Endodermal cell (in vitro differentiated cells): ENCODE measurements at regions not wholly inside any gene's neighbourhood (a gene's known extent, or its start where the extent isn't known, plus 50 kb on each side); places are given as distances from the start of the nearest gene placed in this dataset.
A peak's percentile ranks its signal among the peaks of the same experiment; 100 is the strongest.

Experiments used
- DNase-seq: peaks from one replicate; pipeline ENCODE4 v3.0.0-alpha.2; 2017
- H3K27ac ChIP-seq: 2 replicates; pipeline ENCODE4 v1.5.1; 2013; ENCODE audit warnings: mild to moderate bottlenecking, low read depth, low read length, moderate library complexity
- H3K27me3 ChIP-seq: 2 replicates; pipeline ENCODE4 v1.6.1; 2013; ENCODE audit warnings: mild to moderate bottlenecking, low read length, moderate library complexity; ENCODE audit not compliant: insufficient read depth, control insufficient read depth, poor library complexity, severe bottlenecking
- H3K36me3 ChIP-seq: 2 replicates; pipeline ENCODE4 v1.7.0; 2013; ENCODE audit warnings: mild to moderate bottlenecking, low read length, moderate library complexity; ENCODE audit not compliant: control insufficient read depth, insufficient read depth
- H3K4me1 ChIP-seq: one replicate; pipeline ENCODE4 v1.7.0; 2013; ENCODE audit warnings: low read length; ENCODE audit not compliant: control insufficient read depth, insufficient read depth
- H3K4me3 ChIP-seq: 2 replicates; pipeline ENCODE4 v1.5.1; 2013; ENCODE audit warnings: mild to moderate bottlenecking, low read length, moderate library complexity
- H3K9ac ChIP-seq: 2 replicates; pipeline ENCODE4 v1.6.1; 2013; ENCODE audit warnings: mild to moderate bottlenecking, low read length, moderate library complexity; ENCODE audit not compliant: poor library complexity, severe bottlenecking; ENCODE audit errors: extremely low read depth
- H3K9me3 ChIP-seq: 2 replicates; pipeline ENCODE4 v1.6.1; 2013; ENCODE audit warnings: mild to moderate bottlenecking, low read length, moderate library complexity; ENCODE audit not compliant: control insufficient read depth
- H3K27ac Mint-ChIP-seq: 2 replicates; pipeline ENCODE4 v1.8.0; 2020; ENCODE audit warnings: mixed read lengths
- H3K27me3 Mint-ChIP-seq: 2 replicates; pipeline ENCODE4 v1.8.0; 2021; ENCODE audit warnings: mild to moderate bottlenecking, mixed read lengths; ENCODE audit not compliant: insufficient read depth
- H3K36me3 Mint-ChIP-seq: 2 replicates; pipeline ENCODE4 v1.8.0; 2020; ENCODE audit warnings: low read depth, mixed read lengths
- H3K4me1 Mint-ChIP-seq: 2 replicates; pipeline ENCODE4 v1.8.0; 2020; ENCODE audit warnings: mixed read lengths
- H3K4me3 Mint-ChIP-seq: 2 replicates; pipeline ENCODE4 v1.8.0; 2020; ENCODE audit warnings: mild to moderate bottlenecking, moderate library complexity, mixed read lengths
- H3K9me3 Mint-ChIP-seq: 2 replicates; pipeline ENCODE4 v1.8.0; 2020; ENCODE audit warnings: mild to moderate bottlenecking, mixed read lengths
- WGBS, 2 experiments: methylation state at CpG; one replicate each; pipeline versions ENCODE4 v1.1.5 to v1.1.7; 2013; ENCODE audit warnings: missing lambda C conversion rate in 2 of 2, mixed read lengths in 1 of 2; ENCODE audit not compliant: insufficient coverage in 1 of 2, insufficient read length in 1 of 2; 5-methylcytosine and 5-hydroxymethylcytosine counted together
- TF ChIP-seq, protein P1 (sequence below): fragments of 200-600 bp; sonication (generic); conservative IDR thresholded peaks from 2 replicates; pipeline ENCODE4 v1.5.0; 2021; ENCODE audit warnings: antibody characterized with exemption, mild to moderate bottlenecking

DNA sequence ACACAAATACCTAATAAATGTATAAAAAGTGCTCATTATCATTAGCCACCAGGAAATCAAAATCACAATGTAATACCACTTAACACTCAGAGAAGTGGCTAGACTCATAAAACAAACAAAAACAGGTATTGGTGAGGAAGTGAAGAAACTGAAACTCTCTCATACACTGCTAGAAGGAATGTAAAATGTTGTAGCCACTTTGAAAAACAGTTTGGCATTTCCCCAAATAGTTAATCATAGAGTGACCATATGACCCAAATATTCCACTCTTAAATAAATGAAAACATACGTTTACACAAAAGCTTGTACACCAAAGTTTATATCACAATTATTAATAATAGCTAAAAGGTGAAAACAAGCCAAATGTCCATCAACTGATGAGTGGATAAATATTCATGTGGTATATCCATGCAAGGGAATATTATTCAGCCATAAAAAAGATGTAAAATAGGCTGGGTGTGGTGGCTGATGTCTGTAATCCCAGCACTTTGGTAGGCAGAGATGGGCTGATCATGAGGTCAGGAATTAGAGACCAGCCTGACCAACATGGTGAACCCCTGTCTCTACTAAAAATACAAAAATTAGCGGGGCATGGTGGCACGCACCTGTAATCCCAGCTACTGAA is 86.2 kb upstream of the COL5A2 start:
- Mint-ChIP-seq H3K36me3 (no peaks in the 10 kb centered on the region), H3K9me3 (peaks cover 22% of the 10 kb centered on the region), H3K27ac (no peak overlapping the region), H3K27me3 (no peaks in the 10 kb centered on the region), H3K4me1 (no peaks in the 10 kb centered on the region), H3K4me3 (no peak overlapping the region)
- H3K27ac ChIP-seq = no peak overlapping the region
- no peak for DNase-seq
- no peaks in the 10 kb centered on the region for H3K36me3 ChIP-seq
- peak overlapping the region; percentile 27 for H3K4me3 ChIP-seq
- WGBS, 2 experiments = 92 to 100% methylated on average over 2 to 3 of the region's 3 CpGs
- TF ChIP-seq, protein P1, sequence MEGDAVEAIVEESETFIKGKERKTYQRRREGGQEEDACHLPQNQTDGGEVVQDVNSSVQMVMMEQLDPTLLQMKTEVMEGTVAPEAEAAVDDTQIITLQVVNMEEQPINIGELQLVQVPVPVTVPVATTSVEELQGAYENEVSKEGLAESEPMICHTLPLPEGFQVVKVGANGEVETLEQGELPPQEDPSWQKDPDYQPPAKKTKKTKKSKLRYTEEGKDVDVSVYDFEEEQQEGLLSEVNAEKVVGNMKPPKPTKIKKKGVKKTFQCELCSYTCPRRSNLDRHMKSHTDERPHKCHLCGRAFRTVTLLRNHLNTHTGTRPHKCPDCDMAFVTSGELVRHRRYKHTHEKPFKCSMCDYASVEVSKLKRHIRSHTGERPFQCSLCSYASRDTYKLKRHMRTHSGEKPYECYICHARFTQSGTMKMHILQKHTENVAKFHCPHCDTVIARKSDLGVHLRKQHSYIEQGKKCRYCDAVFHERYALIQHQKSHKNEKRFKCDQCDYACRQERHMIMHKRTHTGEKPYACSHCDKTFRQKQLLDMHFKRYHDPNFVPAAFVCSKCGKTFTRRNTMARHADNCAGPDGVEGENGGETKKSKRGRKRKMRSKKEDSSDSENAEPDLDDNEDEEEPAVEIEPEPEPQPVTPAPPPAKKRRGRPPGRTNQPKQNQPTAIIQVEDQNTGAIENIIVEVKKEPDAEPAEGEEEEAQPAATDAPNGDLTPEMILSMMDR = no peak
- H3K9me3 ChIP-seq = peaks cover 14% of the 10 kb centered on the region
- no peak overlapping the region for H3K9ac ChIP-seq
- H3K4me1 ChIP-seq = no peaks in the 10 kb centered on the region
- no peaks in the 10 kb centered on the region for H3K27me3 ChIP-seq

DNA sequence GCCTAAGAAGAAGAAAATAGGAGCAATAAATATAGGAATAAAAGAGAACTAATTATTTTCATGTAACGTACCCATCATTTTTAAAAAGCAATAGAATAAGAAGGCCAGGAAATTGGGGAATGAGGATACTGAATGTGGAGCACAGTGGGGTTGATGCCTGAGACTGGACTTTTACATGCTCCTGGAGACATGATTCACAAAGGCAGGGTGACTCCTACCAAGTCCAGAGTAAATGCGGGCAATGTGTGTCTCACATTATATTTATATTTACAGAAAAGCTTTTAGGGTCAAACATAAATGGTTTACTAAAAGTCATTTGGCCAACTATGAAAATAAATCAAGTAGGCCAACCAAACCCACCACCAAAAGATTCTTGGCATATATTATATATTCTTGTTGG is 87.9 kb upstream of the COL5A2 start:
- no peaks in the 10 kb centered on the region for H3K27me3 ChIP-seq
- H3K27me3 Mint-ChIP-seq = no peaks in the 10 kb centered on the region
- TF ChIP-seq, protein P1 = no peak

DNA sequence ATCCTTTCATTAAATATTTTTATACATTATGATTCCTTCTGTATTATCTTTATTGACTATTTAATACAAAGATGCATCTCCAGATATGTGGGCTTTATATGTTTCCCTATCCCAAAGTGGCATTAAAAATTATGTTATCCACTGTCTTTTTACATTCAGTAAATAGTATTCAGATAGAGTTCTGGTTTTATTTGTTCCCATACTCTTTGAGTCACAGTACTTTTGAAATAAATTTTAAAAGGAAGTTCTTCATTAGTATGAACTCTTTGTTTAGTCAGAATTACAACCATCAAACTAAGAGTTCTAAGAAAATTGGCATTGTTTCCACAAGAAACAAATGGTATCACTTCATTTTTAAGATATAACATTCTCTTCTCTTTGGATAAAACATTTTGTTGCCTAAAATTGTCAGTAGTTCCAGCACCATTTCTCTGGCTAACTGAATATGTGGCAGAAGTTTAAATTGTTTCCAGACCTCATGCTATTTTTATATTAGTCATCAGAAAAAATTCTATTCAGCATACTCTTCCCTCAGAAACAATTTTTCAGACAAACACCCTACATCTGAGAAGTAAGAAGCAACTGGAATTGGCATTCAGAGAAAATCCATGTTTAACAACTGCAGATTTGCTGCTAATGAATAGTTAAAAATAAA is 88.5 kb upstream of the COL5A2 start:
- no peak for DNase-seq
- H3K9me3 ChIP-seq = peaks cover 14% of the 10 kb centered on the region
- H3K4me1 Mint-ChIP-seq = no peaks in the 10 kb centered on the region
- no peak overlapping the region for H3K27ac Mint-ChIP-seq
- no peak overlapping the region for H3K4me3 Mint-ChIP-seq
- no peaks in the 10 kb centered on the region for H3K27me3 ChIP-seq
- H3K27me3 Mint-ChIP-seq = no peaks in the 10 kb centered on the region
- no peak overlapping the region for H3K27ac ChIP-seq
- no peak overlapping the region for H3K4me3 ChIP-seq
- no peaks in the 10 kb centered on the region for H3K36me3 Mint-ChIP-seq
- peaks cover 34% of the 10 kb centered on the region for H3K9me3 Mint-ChIP-seq
- no peak overlapping the region for H3K9ac ChIP-seq
- H3K36me3 ChIP-seq = no peaks in the 10 kb centered on the region
- no peaks in the 10 kb centered on the region for H3K4me1 ChIP-seq
- TF ChIP-seq, protein P1 = no peak

More for the DNA sequence above, 87.9 kb upstream of the COL5A2 start:
- Histone ChIP-seq H3K36me3 (no peaks in the 10 kb centered on the region), H3K27ac (no peak overlapping the region), H3K4me1 (no peaks in the 10 kb centered on the region), H3K9me3 (peaks cover 14% of the 10 kb centered on the region), H3K9ac (no peak overlapping the region), H3K4me3 (no peak overlapping the region)
- WGBS, 2 experiments = 44% methylated on average over 2 of the region's 2 CpGs; no CpG with 5 or more reads in 1 of the 2 experiments
- no peak overlapping the region for H3K4me3 Mint-ChIP-seq
- H3K27ac Mint-ChIP-seq = no peak overlapping the region
- DNase-seq = no peak
- H3K36me3 Mint-ChIP-seq = no peaks in the 10 kb centered on the region
- H3K4me1 Mint-ChIP-seq = no peaks in the 10 kb centered on the region
- peaks cover 34% of the 10 kb centered on the region for H3K9me3 Mint-ChIP-seq
